ENCODE measurements at regions not wholly inside any gene's neighbourhood (a gene's known extent, or its start where the extent isn't known, plus 50 kb on each side); places are given as distances from the start of the nearest gene placed in this dataset.

GRCh38 chr10:22135591-22135990 lies 82.2 kb downstream of the EBLN1 start:
- peaks cover 6% of the 10 kb centered on the region for H3K4me1 ChIP-seq (ENCODE audit: insufficient read depth)
- H2AFZ ChIP-seq: no peak overlapping the region
- no peaks in the 10 kb centered on the region for H3K79me2 ChIP-seq (replicated peaks; ENCODE audit: insufficient read depth)
- H3F3A ChIP-seq (replicated peaks; ENCODE audit: low read depth): no peaks in the 10 kb centered on the region
- peaks cover 2% of the 10 kb centered on the region; the same call in 2 of the 3 replicates for H3K9me3 Mint-ChIP-seq
- H3K4me3 Mint-ChIP-seq: no peak overlapping the region
- peaks cover 2% of the 10 kb centered on the region for H3K27me3 Mint-ChIP-seq (ENCODE audit: insufficient read depth, low read depth, poor library complexity)
- H4K20me1 ChIP-seq (replicated peaks; ENCODE audit: insufficient read depth): no peaks in the 10 kb centered on the region; the same call in 1 of the 2 replicates
- H3K27ac Mint-ChIP-seq: no peak overlapping the region
- no peak for ATAC-seq
- peaks cover 10% of the 10 kb centered on the region for H3K4me1 Mint-ChIP-seq
- H3K27me3 ChIP-seq (ENCODE audit: insufficient read depth): no peaks in the 10 kb centered on the region
- H3K36me3 ChIP-seq (ENCODE audit: insufficient read depth): no peaks in the 10 kb centered on the region
- TF ChIP-seq ZNF331 (CRISPR knock-in tag; IDR thresholded peaks at IDR 0.05; ENCODE audit: low read depth): no peak
- TF ChIP-seq ZNF462 (CRISPR knock-in tag; IDR thresholded peaks at IDR 0.05): no peak
- TF ChIP-seq NANOG (IDR thresholded peaks at IDR 0.05; ENCODE audit: borderline replicate concordance): no peak
- no peak for TF ChIP-seq EZH2phosphoT487 (IDR thresholded peaks at IDR 0.05; ENCODE audit: unreplicated experiment)
- TF ChIP-seq CREB1 (CRISPR knock-in tag; IDR thresholded peaks at IDR 0.05; ENCODE audit: low read depth): no peak
- no peak for TF ChIP-seq CTCF (conservative IDR thresholded peaks at IDR 0.05; ENCODE audit: low read depth in 2 of 2)
- TF ChIP-seq EZH2 (IDR thresholded peaks at IDR 0.05; ENCODE audit: low read depth, unreplicated experiment): no peak
- TF ChIP-seq STAT1 (IDR thresholded peaks at IDR 0.05; ENCODE audit: unreplicated experiment): no peak
- no peak overlapping the region for H3K4me3 ChIP-seq
- no peaks in the 10 kb centered on the region for H3K36me3 Mint-ChIP-seq (ENCODE audit: low read depth)
- no peaks in the 10 kb centered on the region for H3K9me2 ChIP-seq (ENCODE audit: insufficient read depth)
- H3K4me2 ChIP-seq: no peak overlapping the region
- DNase-seq (ENCODE audit: low spot score): no peak
- H3K27ac ChIP-seq (ENCODE audit: low read depth): no peak overlapping the region
